ENCODE measurements at regions not wholly inside any gene's neighbourhood (a gene's known extent, or its start where the extent isn't known, plus 50 kb on each side); places are given as distances from the start of the nearest gene placed in this dataset.

GRCh38 chr18:34640276-34640675 lies 69.8 kb upstream of the DTNA start:
- H3K23ac ChIP-seq (ENCODE audit: insufficient read length): no peak overlapping the region
- no peak overlapping the region for H3K9ac ChIP-seq (replicated peaks in 1 of 4; ENCODE audit: extremely low read depth in 1 of 4, low read depth in 3 of 4, low read length in 3 of 4)
- no peak overlapping the region for H2BK5ac ChIP-seq (ENCODE audit: low read depth, low read length)
- no peaks in the 10 kb centered on the region for H4K20me1 ChIP-seq (replicated peaks in 1 of 2; ENCODE audit: control insufficient read depth in 1 of 2, insufficient read depth in 2 of 2, low read length in 2 of 2)
- no peaks in the 10 kb centered on the region for H3K23me2 ChIP-seq (ENCODE audit: low read depth, low read length)
- H4K91ac ChIP-seq (replicated peaks; ENCODE audit: insufficient read length, low read length): no peak overlapping the region
- H3K18ac ChIP-seq (ENCODE audit: extremely low read depth, low read length): no peak overlapping the region
- H3K27me3 ChIP-seq (replicated peaks in 1 of 4; ENCODE audit: control insufficient read depth in 3 of 4, extremely low read depth in 1 of 4, insufficient read depth in 3 of 4, low read length in 3 of 4): no peaks in the 10 kb centered on the region
- H4K5ac ChIP-seq (ENCODE audit: insufficient read length, low read depth, low read length): no peak overlapping the region
- H2BK120ac ChIP-seq (replicated peaks; ENCODE audit: low read depth, low read length): no peak overlapping the region
- TF ChIP-seq MAFK (IDR thresholded peaks at IDR 0.05; ENCODE audit: low read depth, low read length) (peak; percentile 96), ASH2L (IDR thresholded peaks at IDR 0.05; ENCODE audit: low read length) (no peak)
- H3K56ac ChIP-seq (replicated peaks; ENCODE audit: insufficient read length, low read depth, low read length): no peak overlapping the region
- H3K79me2 ChIP-seq (ENCODE audit: control insufficient read depth in 1 of 2, insufficient read depth in 2 of 2, low read length in 2 of 2): no peaks in the 10 kb centered on the region
- no peak overlapping the region for H2AFZ ChIP-seq (ENCODE audit: low read length)
- H3K4me2 ChIP-seq (ENCODE audit: insufficient read depth in 1 of 2, low read depth in 2 of 2, low read length in 2 of 2): no peak overlapping the region
- no peak overlapping the region for H2BK12ac ChIP-seq (ENCODE audit: low read depth, low read length)
- ChIA-PET POLR2A (ENCODE audit: partially characterized antibody) (interaction anchor here (1.3 to 2.2 kb wide), 2 partner anchors 13 to 20 kb away, joined by 3 to 6 read pairs; no protein-coding TSS in a partner anchor), CTCF (ENCODE audit: partially characterized antibody) (interaction anchor here (0.5 to 1.1 kb wide), 3 partner anchors 21 to 170 kb away, joined by 3 to 4 read pairs (median 3); no protein-coding TSS in a partner anchor)
- H3K4ac ChIP-seq (replicated peaks; ENCODE audit: insufficient read length, low read depth, low read length): no peak overlapping the region
- H3K9me3 ChIP-seq (ENCODE audit: insufficient read depth in 2 of 2, low read depth in 1 of 2, low read length in 1 of 2): no peaks in the 10 kb centered on the region
- H3K14ac ChIP-seq (ENCODE audit: insufficient read length): no peak overlapping the region
- no peaks in the 10 kb centered on the region for H3K79me1 ChIP-seq (ENCODE audit: low read depth, low read length)
- no peaks in the 10 kb centered on the region for H3K36me3 ChIP-seq (ENCODE audit: control insufficient read depth in 2 of 4, insufficient read depth in 4 of 4, low read length in 3 of 4)
- no peak overlapping the region for H2BK20ac ChIP-seq (ENCODE audit: low read length)
- H3K4me3 ChIP-seq (ENCODE audit: extremely low read depth in 1 of 4, insufficient read depth in 2 of 4, low read depth in 3 of 4, low read length in 4 of 4): no peak overlapping the region
- H3K27ac ChIP-seq (ENCODE audit: low read depth, low read length): no peak overlapping the region
- FAIRE-seq (no peak), DNase-seq (ENCODE audit: low read depth in 1 of 2, low spot score in 2 of 2) (no peak)
- H2BK15ac ChIP-seq (ENCODE audit: low read length): no peak overlapping the region
- peaks cover 0 to 5% (median under 1%) of the 10 kb centered on the region in 4 experiments; a peak in 4 of 7 replicates for H3K4me1 ChIP-seq (replicated peaks in 1 of 4; ENCODE audit: control insufficient read depth in 3 of 4, insufficient read depth in 4 of 4, low read length in 3 of 4)
- no peak overlapping the region for H4K8ac ChIP-seq (ENCODE audit: extremely low read depth, insufficient read depth, low read length)
- WGBS, 2 experiments (ENCODE audit: extremely low coverage in 1 of 2, insufficient coverage in 1 of 2, insufficient read length in 1 of 2, insufficient replicate concordance in 2 of 2, low coverage in 1 of 2, low lambda C conversion rate in 2 of 2, missing lambda C conversion rate in 1 of 2): 84% methylated on average over 1 of the region's 1 CpG; no CpG with 5 or more reads in 1 of the 2 experiments
- no peak overlapping the region for H2AK5ac ChIP-seq (ENCODE audit: low read depth, low read length)
